ENCODE measurements at regions not wholly inside any gene's neighbourhood (a gene's known extent, or its start where the extent isn't known, plus 50 kb on each side); places are given as distances from the start of the nearest gene placed in this dataset.

DNA sequence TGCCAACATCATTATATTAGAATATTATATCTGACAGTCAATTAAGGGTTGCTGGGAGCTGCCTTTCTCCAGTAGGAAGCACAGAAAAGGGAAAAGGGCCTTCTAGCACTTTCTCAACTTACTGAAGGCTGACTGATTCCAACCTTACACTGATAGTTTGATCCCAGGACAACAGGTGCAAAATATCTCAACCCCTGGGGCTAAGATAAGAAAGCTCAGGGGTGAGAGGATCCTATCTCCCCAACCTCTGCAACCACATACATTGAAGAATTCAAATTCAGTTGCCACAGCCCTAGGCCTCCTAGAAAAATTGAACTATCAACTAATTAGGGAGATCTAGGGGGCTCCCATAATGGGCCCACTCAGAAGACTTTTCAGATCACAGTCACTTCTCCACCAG is 179.1 kb upstream of the GPRIN3 start:
- Histone ChIP-seq H3K4me3 (ENCODE audit: low read depth, low read length) (no peak overlapping the region), H3K36me3 (ENCODE audit: control insufficient read depth, insufficient read depth, low read length) (no peaks in the 10 kb centered on the region), H3K27me3 (ENCODE audit: control insufficient read depth, insufficient read depth, low read length) (no peaks in the 10 kb centered on the region)
- DNase-seq (ENCODE audit: low read depth) = no peak
- no peak for TF ChIP-seq CTCF (IDR thresholded peaks at IDR 0.05; ENCODE audit: insufficient read depth, low read length, severe bottlenecking)
- FAIRE-seq = no peak

DNA sequence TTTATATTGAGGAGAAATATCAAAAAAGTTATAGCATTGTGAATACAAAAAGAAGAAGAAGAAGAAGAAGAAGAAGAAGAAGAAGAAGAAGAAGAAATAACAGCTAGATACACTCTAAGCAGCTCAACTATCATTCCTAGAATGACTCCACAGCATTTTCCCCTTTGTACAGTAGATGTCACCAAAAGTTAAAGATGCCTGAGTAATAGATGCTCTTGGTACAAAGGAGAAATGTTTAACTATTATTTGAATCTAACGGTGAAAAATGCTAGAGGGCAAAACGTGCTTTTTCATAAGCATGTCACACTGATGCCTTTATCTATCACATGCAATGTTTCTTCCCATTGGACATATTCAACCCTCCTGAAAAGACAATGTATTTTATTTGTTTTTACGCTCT is 178.4 kb upstream of the GPRIN3 start:
- FAIRE-seq = no peak
- H3K4me3 ChIP-seq (ENCODE audit: low read depth, low read length) = no peak overlapping the region
- no peaks in the 10 kb centered on the region for H3K27me3 ChIP-seq (ENCODE audit: control insufficient read depth, insufficient read depth, low read length)
- TF ChIP-seq CTCF (IDR thresholded peaks at IDR 0.05; ENCODE audit: insufficient read depth, low read length, severe bottlenecking) = peak; percentile 11
- peak; percentile 23 for DNase-seq (ENCODE audit: low read depth)
- H3K36me3 ChIP-seq (ENCODE audit: control insufficient read depth, insufficient read depth, low read length) = no peaks in the 10 kb centered on the region

GRCh38 chr4:89483833-89484232 is 176.2 kb upstream of the GPRIN3 start:
- no peaks in the 10 kb centered on the region for H3K36me3 ChIP-seq (ENCODE audit: control insufficient read depth, insufficient read depth, low read length)
- DNase-seq (ENCODE audit: low read depth) (no peak), FAIRE-seq (no peak)

DNA sequence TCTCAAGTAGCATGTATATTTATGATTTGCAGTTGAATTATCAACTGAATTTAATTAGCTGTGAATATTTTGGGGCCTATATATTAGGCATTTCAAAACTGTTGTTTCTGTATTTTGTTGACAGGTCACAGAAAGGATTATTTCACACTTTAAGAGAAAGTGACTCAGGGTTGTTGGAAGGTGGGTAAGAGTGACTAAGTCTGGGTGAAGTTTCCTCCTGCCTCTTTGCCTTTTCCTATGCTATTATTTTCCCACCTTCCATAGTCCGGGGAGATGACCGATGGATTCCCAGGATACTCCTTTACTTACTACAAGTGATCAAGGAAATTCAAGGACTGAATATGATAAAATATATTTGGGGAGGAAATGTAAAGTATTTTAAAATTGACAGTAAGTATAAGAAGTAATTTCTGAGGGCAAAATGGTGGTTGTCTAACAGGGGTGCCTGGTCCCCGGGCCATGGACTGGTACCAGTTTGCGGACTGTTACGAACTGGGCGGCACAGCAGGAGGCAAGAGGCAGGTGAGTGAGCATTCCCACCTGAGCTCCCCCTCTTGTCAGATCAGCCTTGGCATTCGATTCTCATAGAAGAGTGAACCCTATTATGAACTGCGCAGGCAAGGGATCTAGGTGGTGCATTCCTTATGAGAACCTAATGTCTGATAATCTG is 175.5 kb upstream of the GPRIN3 start:
- H3K27me3 ChIP-seq (ENCODE audit: control insufficient read depth, insufficient read depth, low read length) = no peaks in the 10 kb centered on the region
- H3K36me3 ChIP-seq (ENCODE audit: control insufficient read depth, insufficient read depth, low read length) = no peaks in the 10 kb centered on the region
- no peak for TF ChIP-seq CTCF (IDR thresholded peaks at IDR 0.05; ENCODE audit: insufficient read depth, low read length, severe bottlenecking)
- DNase-seq (ENCODE audit: low read depth) (peak; percentile 50), FAIRE-seq (no peak)
- H3K4me3 ChIP-seq (ENCODE audit: low read depth, low read length) = no peak overlapping the region

More at GRCh38 chr4:89483833-89484232, 176.2 kb upstream of the GPRIN3 start:
- Histone ChIP-seq H3K4me3 (ENCODE audit: low read depth, low read length) (no peak overlapping the region), H3K27me3 (ENCODE audit: control insufficient read depth, insufficient read depth, low read length) (no peaks in the 10 kb centered on the region)
- no peak for TF ChIP-seq CTCF (IDR thresholded peaks at IDR 0.05; ENCODE audit: insufficient read depth, low read length, severe bottlenecking)

DNA sequence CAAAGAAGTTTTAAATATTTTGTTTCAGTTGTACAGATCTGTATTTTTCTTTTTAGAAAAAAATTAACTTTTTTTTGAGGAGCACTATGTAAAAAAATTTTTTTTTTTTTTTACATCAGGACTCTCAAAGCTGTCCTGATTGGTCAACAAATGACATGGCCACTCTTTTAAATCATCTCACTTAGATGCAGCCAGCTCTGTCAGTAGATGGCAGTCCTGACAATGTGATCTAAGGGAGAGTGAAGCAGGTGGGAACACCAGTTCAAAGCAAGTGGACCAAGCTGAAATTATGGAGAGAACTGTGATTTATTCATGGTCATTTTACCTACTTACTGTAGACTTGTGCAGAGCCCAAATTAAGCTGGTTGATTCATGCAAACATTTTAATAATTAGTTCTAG is 174.7 kb upstream of the GPRIN3 start:
- peak; percentile 45 for DNase-seq (ENCODE audit: low read depth)
- Histone ChIP-seq H3K27me3 (ENCODE audit: control insufficient read depth, insufficient read depth, low read length) (no peaks in the 10 kb centered on the region), H3K4me3 (ENCODE audit: low read depth, low read length) (no peak overlapping the region), H3K36me3 (ENCODE audit: control insufficient read depth, insufficient read depth, low read length) (no peaks in the 10 kb centered on the region)
- no peak for FAIRE-seq
- TF ChIP-seq CTCF (IDR thresholded peaks at IDR 0.05; ENCODE audit: insufficient read depth, low read length, severe bottlenecking) = peak; percentile 9

- Histone ChIP-seq H3K36me3 (ENCODE audit: control insufficient read depth, insufficient read depth, low read length) (no peaks in the 10 kb centered on the region), H3K27me3 (ENCODE audit: control insufficient read depth, insufficient read depth, low read length) (no peaks in the 10 kb centered on the region), H3K4me3 (ENCODE audit: low read depth, low read length) (no peak overlapping the region)
- DNase-seq (ENCODE audit: low read depth) (peak; percentile 91), FAIRE-seq (no peak)
- no peak for TF ChIP-seq CTCF (IDR thresholded peaks at IDR 0.05; ENCODE audit: insufficient read depth, low read length, severe bottlenecking)
Measured at GRCh38 chr4:89469930-89470375, 162.4 kb upstream of the GPRIN3 start.

Data from bronchial epithelial cell (primary cell).